Gastroesophageal sphincter (tissue), 3 donors: ENCODE measurements at regions not wholly inside any gene's neighbourhood (a gene's known extent, or its start where the extent isn't known, plus 50 kb on each side); places are given as distances from the start of the nearest gene placed in this dataset.

Source experiments
- EP300 ChIP-seq: sonication (generic); formaldehyde crosslinking; IDR thresholded peaks from one replicate; pipeline ENCODE4 v1.6.1; 2017; ENCODE audit warnings: antibody characterized with exemption, mild to moderate bottlenecking
- POLR2A ChIP-seq, 2 donors: fragments of 450-650 bp; IDR thresholded peaks; one replicate each; pipeline ENCODE4 v1.6.1; 2017; ENCODE audit warnings: antibody characterized with exemption in 2 of 2, mild to moderate bottlenecking in 2 of 2, moderate library complexity in 1 of 2
- POLR2AphosphoS5 ChIP-seq: sonication (generic); formaldehyde crosslinking; IDR thresholded peaks from one replicate; pipeline ENCODE4 v1.6.1; 2017; ENCODE audit warnings: antibody characterized with exemption
- TF ChIP-seq, protein P1 (sequence below), 4 experiments: fragments of 200-600 bp in 2 of 4; fragments of 450-650 bp in 2 of 4; sonication (generic) in 1 of 4; IDR thresholded peaks; one replicate each; pipeline ENCODE4 v1.5.1; 2017 to 2019; ENCODE audit warnings: antibody characterized with exemption in 4 of 4, mild to moderate bottlenecking in 2 of 4, moderate library complexity in 2 of 4

DNA sequence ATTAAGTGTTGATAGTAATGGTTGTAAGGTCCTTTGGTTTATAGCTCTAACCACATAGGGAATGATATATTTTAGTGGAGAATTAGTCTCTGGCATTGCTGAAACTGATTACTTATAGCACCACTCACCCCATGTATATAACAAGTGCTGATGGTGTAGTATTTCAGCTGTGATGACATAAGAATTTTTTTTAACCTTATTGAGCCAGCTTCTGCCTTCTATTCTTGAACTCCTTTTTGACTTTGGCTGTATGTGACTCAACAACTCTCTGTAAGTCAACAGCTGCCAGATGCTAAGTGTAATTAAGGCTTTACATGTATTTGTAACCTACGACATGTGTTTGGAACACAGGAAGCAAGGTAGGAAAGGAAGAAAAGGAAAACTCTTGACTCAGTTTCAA is 929.6 kb upstream of the WWC1 start:
- TF ChIP-seq, protein P1, sequence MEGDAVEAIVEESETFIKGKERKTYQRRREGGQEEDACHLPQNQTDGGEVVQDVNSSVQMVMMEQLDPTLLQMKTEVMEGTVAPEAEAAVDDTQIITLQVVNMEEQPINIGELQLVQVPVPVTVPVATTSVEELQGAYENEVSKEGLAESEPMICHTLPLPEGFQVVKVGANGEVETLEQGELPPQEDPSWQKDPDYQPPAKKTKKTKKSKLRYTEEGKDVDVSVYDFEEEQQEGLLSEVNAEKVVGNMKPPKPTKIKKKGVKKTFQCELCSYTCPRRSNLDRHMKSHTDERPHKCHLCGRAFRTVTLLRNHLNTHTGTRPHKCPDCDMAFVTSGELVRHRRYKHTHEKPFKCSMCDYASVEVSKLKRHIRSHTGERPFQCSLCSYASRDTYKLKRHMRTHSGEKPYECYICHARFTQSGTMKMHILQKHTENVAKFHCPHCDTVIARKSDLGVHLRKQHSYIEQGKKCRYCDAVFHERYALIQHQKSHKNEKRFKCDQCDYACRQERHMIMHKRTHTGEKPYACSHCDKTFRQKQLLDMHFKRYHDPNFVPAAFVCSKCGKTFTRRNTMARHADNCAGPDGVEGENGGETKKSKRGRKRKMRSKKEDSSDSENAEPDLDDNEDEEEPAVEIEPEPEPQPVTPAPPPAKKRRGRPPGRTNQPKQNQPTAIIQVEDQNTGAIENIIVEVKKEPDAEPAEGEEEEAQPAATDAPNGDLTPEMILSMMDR (IDR thresholded peaks at IDR 0.05) = no peak
- TF ChIP-seq POLR2A (IDR thresholded peaks at IDR 0.05) (no peak), EP300 (no peak), POLR2AphosphoS5 (no peak)
